Heart left ventricle (tissue), 16 donors: ENCODE measurements at regions not wholly inside any gene's neighbourhood (a gene's known extent, or its start where the extent isn't known, plus 50 kb on each side); places are given as distances from the start of the nearest gene placed in this dataset.

Source experiments
- ATAC-seq, 4 donors: fragments of 200-7000 bp; cut with Tn5 transposase; one replicate each; pipeline ENCODE4 v1.9.1; 2020 to 2022; ENCODE audit warnings: moderate library complexity in 4 of 4, mild to moderate bottlenecking in 3 of 4, moderate number of reproducible peaks in 1 of 4
- DNase-seq, 5 donors: peaks; one replicate each; pipeline ENCODE4 v3.0.0-alpha.2; 2020
- H3K27ac ChIP-seq, 12 donors: fragments of 200-600 bp; sonication (generic) in 4 of 12; one replicate each; pipeline versions ENCODE4 v1.5.0 to v1.8.0; 2016 to 2022; ENCODE audit warnings: mild to moderate bottlenecking in 2 of 12
- H3K27me3 ChIP-seq, 9 donors: fragments of 200-600 bp; sonication (generic) in 2 of 9; one replicate each; pipeline versions ENCODE4 v1.5.1 to v1.8.0; 2016 to 2022; ENCODE audit warnings: mild to moderate bottlenecking in 3 of 9
- H3K36me3 ChIP-seq, 9 donors: fragments of 200-600 bp; sonication (generic) in 2 of 9; one replicate each; pipeline versions ENCODE4 v1.5.0 to v1.8.0; 2018 to 2022; ENCODE audit warnings: mild to moderate bottlenecking in 2 of 9
- H3K4me1 ChIP-seq, 12 donors: fragments of 200-600 bp; sonication (generic) in 4 of 12; one replicate each; pipeline versions ENCODE4 v1.5.0 to v1.8.0; 2016 to 2022; ENCODE audit warnings: mild to moderate bottlenecking in 3 of 12
- H3K4me3 ChIP-seq, 12 donors: fragments of 200-600 bp; sonication (generic) in 4 of 12; one replicate each; pipeline versions ENCODE4 v1.5.0 to v1.8.0; 2017 to 2022; ENCODE audit warnings: mild to moderate bottlenecking in 9 of 12, moderate library complexity in 4 of 12
- H3K9me3 ChIP-seq, 12 donors: fragments of 200-600 bp; sonication (generic) in 4 of 12; one replicate each; pipeline versions ENCODE4 v1.5.0 to v1.8.0; 2016 to 2022; ENCODE audit warnings: mild to moderate bottlenecking in 1 of 12
- POLR2A ChIP-seq, 2 donors: fragments of 450-650 bp; IDR thresholded peaks; one replicate each; pipeline ENCODE4 v1.6.1; 2017; ENCODE audit warnings: antibody characterized with exemption in 2 of 2, mild to moderate bottlenecking in 2 of 2, moderate library complexity in 2 of 2
- WGBS, 4 donors: extraction: QIAGEN DNeasy Blood & Tissue Kit in 2 of 4; methylation state at CpG; one replicate each; pipeline versions ENCODE4 v1.1.5 to v1.1.7; 2013 to 2018; 5-methylcytosine and 5-hydroxymethylcytosine counted together
- intact Hi-C, 10 donors: fragments of 100-400 bp; cut with DNase I; formaldehyde crosslinking; loops; one replicate each; pipeline versions ENCODE4 v1.11.1 to v1.14.2; 2022
- TF ChIP-seq, protein P1 (sequence below), 12 donors: fragments of 200-600 bp; sonication (generic) in 4 of 12; IDR thresholded peaks; one replicate each; pipeline versions ENCODE4 v1.5.0 to v1.8.0; 2018 to 2022; ENCODE audit warnings: antibody characterized with exemption in 12 of 12, mild to moderate bottlenecking in 5 of 12
- donor health status: ischemic (EF 13 %, LVEDD 7.1; RV severe dilation, severe dysfunction).
- donor health status: healthy with polysubstance abuse.
- donor health status: DM: no; HTN: yes; CAD: no.
- donor health status: DM: no; HTN: no; CAD: no.
- donor health status: ischemic (EF 25% LVEDD 6.9; RV normal size, moderate dysfunction).
- donor health status: ischemic (EF 25% LVEDD 5.7; RV mildly dilated, moderate dysfunction).
- donor health status: healthy.
- donor health status: DM: yes; HTN: yes; CAD: no.
- donor health status: ischemic (EF 35%, LVEDD 5.7; RV mildly dilated, moderate dysfunction).
- donor health status: nonischemic (EF 11% LVEDD 7.7; RV severe dilation, severe dysfunction).
- donor health status: DM: yes; HTN: yes; CAD: no.
- donor health status: PGD.
- donor health status: ischemic (EF 29% LVEDD 5.4; RV normal size, mild dysfunction).
- donor health status: nonischemic (EF 23%, LVEDD 6.1; RV moderate dilation, normal function).

DNA sequence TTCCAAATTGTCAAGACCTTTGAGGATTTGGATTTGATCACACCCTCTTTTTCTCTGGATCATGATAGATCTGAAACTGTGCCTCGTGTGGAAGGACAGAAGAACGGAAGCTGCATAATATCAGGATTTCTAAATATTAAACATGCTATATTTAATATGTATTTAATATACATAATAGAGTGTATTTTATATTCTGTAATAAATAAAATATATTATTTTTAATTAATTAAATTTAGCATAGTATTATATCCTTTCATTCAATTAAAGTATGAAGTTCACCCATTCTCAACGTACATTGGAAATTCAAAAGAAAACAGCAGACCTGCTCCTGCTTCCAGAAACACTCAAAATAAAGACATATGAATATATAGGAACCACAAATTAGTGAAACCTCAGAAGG lies 70.6 kb upstream of the GLIS3 start:
- ATAC-seq (no peak), DNase-seq (no peak)
- Histone ChIP-seq H3K36me3 (no peaks in the 10 kb centered on the region), H3K27ac (no peak overlapping the region), H3K4me1 (no peaks in the 10 kb centered on the region), H3K9me3 (no peaks in the 10 kb centered on the region), H3K4me3 (no peak overlapping the region), H3K27me3 (peaks cover 0 to 22% (median 0%) of the 10 kb centered on the region in 9 donors)
- TF ChIP-seq, protein P1, sequence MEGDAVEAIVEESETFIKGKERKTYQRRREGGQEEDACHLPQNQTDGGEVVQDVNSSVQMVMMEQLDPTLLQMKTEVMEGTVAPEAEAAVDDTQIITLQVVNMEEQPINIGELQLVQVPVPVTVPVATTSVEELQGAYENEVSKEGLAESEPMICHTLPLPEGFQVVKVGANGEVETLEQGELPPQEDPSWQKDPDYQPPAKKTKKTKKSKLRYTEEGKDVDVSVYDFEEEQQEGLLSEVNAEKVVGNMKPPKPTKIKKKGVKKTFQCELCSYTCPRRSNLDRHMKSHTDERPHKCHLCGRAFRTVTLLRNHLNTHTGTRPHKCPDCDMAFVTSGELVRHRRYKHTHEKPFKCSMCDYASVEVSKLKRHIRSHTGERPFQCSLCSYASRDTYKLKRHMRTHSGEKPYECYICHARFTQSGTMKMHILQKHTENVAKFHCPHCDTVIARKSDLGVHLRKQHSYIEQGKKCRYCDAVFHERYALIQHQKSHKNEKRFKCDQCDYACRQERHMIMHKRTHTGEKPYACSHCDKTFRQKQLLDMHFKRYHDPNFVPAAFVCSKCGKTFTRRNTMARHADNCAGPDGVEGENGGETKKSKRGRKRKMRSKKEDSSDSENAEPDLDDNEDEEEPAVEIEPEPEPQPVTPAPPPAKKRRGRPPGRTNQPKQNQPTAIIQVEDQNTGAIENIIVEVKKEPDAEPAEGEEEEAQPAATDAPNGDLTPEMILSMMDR (IDR thresholded peaks at IDR 0.05) = no peak
- TF ChIP-seq POLR2A (IDR thresholded peaks at IDR 0.05) = no peak
- 94 to 98% (median 96%) methylated on average over 3 of the region's 3 CpGs for WGBS, 4 donors
- intact Hi-C loops = loop anchor here in 7 of 10 donors (5.0 to 10.0 kb wide), 6 partner anchors 53 to 1516 kb away; no protein-coding TSS in a partner anchor

DNA sequence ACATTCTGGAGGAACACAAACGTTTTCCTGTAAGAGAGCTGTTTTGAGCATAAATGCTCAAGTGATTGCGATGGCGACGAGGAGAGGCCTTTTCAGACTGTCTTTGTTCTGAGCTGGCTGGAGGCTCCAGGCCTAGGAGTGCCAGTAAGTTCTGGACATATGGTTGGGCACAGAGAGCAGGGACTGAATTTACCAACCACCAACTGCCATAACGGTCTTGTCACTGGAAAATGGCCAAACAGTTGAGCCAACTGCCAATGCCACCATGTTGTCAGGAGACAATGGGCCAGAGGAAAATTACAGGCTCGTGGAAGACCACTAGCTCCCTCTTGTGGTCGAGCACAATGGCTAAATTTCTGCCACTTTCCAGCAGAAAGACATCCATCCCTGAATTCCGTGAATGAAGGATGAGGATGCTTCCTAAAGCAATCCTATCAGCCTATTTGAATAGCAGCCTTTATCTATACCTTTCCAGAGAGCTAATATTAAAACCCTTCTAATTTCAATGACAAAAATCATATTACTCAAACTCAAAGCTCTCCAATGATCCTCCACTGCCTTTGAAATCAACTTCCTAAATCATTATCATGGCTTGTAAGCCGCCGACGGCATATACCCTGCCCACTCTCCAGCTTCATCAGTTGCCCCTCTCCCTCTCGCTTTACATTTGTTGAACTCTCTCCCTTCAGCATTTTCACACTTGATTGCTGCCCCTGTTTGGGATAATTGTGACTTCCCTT lies 66.9 kb upstream of the GLIS3 start:
- intact Hi-C loops = loop anchor here in 6 of 10 donors (5.0 to 10.0 kb wide), 5 partner anchors 44 to 634 kb away; no protein-coding TSS in a partner anchor
- H3K4me1 ChIP-seq = no peaks in the 10 kb centered on the region
- H3K36me3 ChIP-seq = no peaks in the 10 kb centered on the region
- no peaks in the 10 kb centered on the region for H3K27me3 ChIP-seq
- TF ChIP-seq, protein P1 (IDR thresholded peaks at IDR 0.05) = peak; percentile 37 to 63 (median 54)
- TF ChIP-seq POLR2A (IDR thresholded peaks at IDR 0.05) = no peak
- peak in 1 of 5 donors; percentile 7 for DNase-seq
- H3K4me3 ChIP-seq = no peak overlapping the region
- no peak overlapping the region for H3K27ac ChIP-seq
- ATAC-seq = peak in 1 of 4 donors; percentile 9
- no peaks in the 10 kb centered on the region for H3K9me3 ChIP-seq
- 67 to 70% (median 69%) methylated on average over 12 of the region's 12 CpGs for WGBS, 4 donors

DNA sequence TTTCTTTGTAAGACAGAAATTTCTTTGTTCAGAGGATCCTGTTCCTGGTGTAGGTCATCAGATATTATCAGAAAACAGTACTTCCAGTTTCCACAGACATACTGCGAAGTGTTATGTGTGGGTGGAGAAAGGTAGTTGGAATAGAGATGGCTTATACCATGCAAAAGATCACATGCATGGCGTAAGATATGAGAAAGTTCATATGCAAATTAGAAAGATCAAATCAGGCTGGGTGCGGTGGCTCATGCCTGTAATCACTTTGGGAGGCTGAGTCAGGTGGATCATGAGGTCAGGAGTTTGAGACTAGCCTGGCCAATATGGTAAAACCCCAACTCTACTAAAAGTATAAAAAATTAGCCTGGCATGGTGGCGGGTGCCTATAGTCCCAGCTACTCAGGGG lies 65.2 kb upstream of the GLIS3 start:
- DNase-seq (no peak), ATAC-seq (no peak)
- Histone ChIP-seq H3K27me3 (no peaks in the 10 kb centered on the region), H3K9me3 (no peaks in the 10 kb centered on the region), H3K27ac (no peak overlapping the region), H3K36me3 (no peaks in the 10 kb centered on the region), H3K4me3 (no peak overlapping the region), H3K4me1 (no peaks in the 10 kb centered on the region)
- 84 to 93% (median 89%) methylated on average over 4 of the region's 4 CpGs for WGBS, 4 donors
- intact Hi-C loops = loop anchor here in 6 of 10 donors (5.0 to 10.0 kb wide), 5 partner anchors 43 to 633 kb away; no protein-coding TSS in a partner anchor
- TF ChIP-seq POLR2A (IDR thresholded peaks at IDR 0.05) = no peak

DNA sequence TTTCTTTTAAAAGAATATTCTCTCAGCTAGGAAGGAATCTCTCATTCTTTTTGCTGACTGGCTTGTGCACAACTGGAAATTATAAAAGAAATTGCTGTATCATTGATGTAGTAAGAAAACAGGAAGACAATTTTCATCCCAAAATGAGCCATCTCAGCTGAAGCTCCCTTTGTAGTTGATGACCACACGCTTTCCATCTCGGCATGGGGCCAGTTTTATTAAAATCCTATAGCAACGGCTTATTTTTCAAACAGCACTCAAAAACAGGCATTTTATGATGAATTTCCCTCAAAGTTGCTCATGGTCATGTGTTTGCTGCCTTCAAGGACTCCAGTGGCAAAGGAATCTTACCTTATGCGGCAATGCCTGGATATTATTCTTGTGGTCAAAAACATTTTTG lies 62.4 kb upstream of the GLIS3 start:
- no peak for DNase-seq
- intact Hi-C loops = loop anchor here in 4 of 10 donors (10.0 kb wide), 2 partner anchors 47 to 627 kb away; no protein-coding TSS in a partner anchor
- 80 to 87% (median 83%) methylated on average over 4 of the region's 4 CpGs for WGBS, 4 donors
- Histone ChIP-seq H3K27ac (no peak overlapping the region), H3K4me1 (no peaks in the 10 kb centered on the region), H3K9me3 (no peaks in the 10 kb centered on the region), H3K36me3 (no peaks in the 10 kb centered on the region), H3K27me3 (no peaks in the 10 kb centered on the region), H3K4me3 (no peak overlapping the region)
- TF ChIP-seq, protein P1 (IDR thresholded peaks at IDR 0.05) = no peak
- no peak for TF ChIP-seq POLR2A (IDR thresholded peaks at IDR 0.05)
- no peak for ATAC-seq
